HFFc6 (cell line): ENCODE measurements at regions not wholly inside any gene's neighbourhood (a gene's known extent, or its start where the extent isn't known, plus 50 kb on each side); places are given as distances from the start of the nearest gene placed in this dataset.
"Not testable (repeated sequence)": the region's sequence is repeated elsewhere in the genome, so short reads cannot be mapped to it uniquely, and the experiment has no call there.

Source experiments
- DNase-seq: peaks from one replicate; pipeline ENCODE4 v3.0.0-alpha.2; 2018
- H3K27ac Mint-ChIP-seq: 2 replicates; pipeline ENCODE4 v1.8.0; 2020; ENCODE audit warnings: mild to moderate bottlenecking, mixed read lengths
- H3K27me3 Mint-ChIP-seq: 2 replicates; pipeline ENCODE4 v1.8.0; 2021; ENCODE audit warnings: mild to moderate bottlenecking, moderate library complexity, mixed read lengths; ENCODE audit not compliant: insufficient read depth
- H3K36me3 Mint-ChIP-seq: 2 replicates; pipeline ENCODE4 v1.8.0; 2021; ENCODE audit warnings: low read depth, mixed read lengths
- H3K4me1 Mint-ChIP-seq: 2 replicates; pipeline ENCODE4 v1.8.0; 2020; ENCODE audit warnings: low read depth, mixed read lengths
- H3K4me3 Mint-ChIP-seq: 2 replicates; pipeline ENCODE4 v1.8.0; 2020; ENCODE audit warnings: mild to moderate bottlenecking, moderate library complexity, mixed read lengths
- H3K9me3 Mint-ChIP-seq: 2 replicates; pipeline ENCODE4 v1.8.0; 2020; ENCODE audit warnings: mild to moderate bottlenecking, mixed read lengths
- TF ChIP-seq, protein P1 (sequence below): fragments of 200-600 bp; sonication (generic); IDR thresholded peaks from 2 replicates; pipeline ENCODE4 v1.5.0; 2021; ENCODE audit warnings: antibody characterized with exemption, mild to moderate bottlenecking

DNA sequence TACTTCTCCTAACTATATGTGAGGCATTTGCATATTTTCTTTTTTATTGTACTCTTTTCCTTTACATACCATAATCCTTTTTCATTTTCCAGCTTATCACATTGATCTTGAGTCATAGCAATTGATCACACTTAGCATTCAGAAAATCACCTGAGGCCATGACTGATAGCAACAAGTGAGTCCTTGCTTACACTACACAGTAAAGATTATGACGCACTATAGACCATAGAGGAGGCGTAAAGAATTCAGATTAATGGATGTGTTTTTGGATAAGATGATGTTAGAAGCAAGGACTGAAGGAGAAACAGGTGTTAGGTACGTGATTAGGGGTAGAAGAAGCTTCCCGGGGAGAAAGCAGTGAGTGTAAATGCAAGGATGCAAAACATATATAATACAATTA, 637.7 kb downstream of the ETNK1 start:
- Mint-ChIP-seq H3K4me1 (no peaks in the 10 kb centered on the region), H3K27me3 (no peaks in the 10 kb centered on the region), H3K4me3 (no peak overlapping the region), H3K9me3 (peaks cover 49% of the 10 kb centered on the region), H3K36me3 (no peaks in the 10 kb centered on the region), H3K27ac (no peak overlapping the region)
- TF ChIP-seq, protein P1, sequence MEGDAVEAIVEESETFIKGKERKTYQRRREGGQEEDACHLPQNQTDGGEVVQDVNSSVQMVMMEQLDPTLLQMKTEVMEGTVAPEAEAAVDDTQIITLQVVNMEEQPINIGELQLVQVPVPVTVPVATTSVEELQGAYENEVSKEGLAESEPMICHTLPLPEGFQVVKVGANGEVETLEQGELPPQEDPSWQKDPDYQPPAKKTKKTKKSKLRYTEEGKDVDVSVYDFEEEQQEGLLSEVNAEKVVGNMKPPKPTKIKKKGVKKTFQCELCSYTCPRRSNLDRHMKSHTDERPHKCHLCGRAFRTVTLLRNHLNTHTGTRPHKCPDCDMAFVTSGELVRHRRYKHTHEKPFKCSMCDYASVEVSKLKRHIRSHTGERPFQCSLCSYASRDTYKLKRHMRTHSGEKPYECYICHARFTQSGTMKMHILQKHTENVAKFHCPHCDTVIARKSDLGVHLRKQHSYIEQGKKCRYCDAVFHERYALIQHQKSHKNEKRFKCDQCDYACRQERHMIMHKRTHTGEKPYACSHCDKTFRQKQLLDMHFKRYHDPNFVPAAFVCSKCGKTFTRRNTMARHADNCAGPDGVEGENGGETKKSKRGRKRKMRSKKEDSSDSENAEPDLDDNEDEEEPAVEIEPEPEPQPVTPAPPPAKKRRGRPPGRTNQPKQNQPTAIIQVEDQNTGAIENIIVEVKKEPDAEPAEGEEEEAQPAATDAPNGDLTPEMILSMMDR: no peak
- no peak for DNase-seq

DNA sequence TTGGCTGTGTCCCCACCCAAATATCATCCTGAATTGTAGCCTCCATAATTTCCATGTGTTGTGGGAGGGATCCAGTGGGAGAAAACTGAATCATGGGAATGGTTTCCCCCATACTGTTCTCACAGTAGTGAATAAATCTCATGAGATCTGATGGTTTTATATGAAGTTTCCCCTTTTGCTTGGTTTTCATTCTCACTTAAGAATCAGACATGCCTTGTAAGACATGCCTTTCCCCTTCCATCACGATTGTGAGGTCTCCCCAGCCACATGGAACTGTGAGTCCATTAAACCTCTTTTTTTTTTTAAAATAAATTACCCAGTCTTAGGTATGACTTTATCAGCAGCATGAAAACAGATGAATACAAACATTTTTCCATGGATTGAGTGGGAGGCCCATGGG, 652.9 kb downstream of the ETNK1 start:
- H3K9me3 Mint-ChIP-seq: peaks cover 18% of the 10 kb centered on the region
- no peaks in the 10 kb centered on the region for H3K27me3 Mint-ChIP-seq
- TF ChIP-seq, protein P1: no peak
- H3K27ac Mint-ChIP-seq: no peak overlapping the region
- no peaks in the 10 kb centered on the region for H3K4me1 Mint-ChIP-seq
- no peak for DNase-seq
- no peak overlapping the region for H3K4me3 Mint-ChIP-seq
- H3K36me3 Mint-ChIP-seq: no peaks in the 10 kb centered on the region

DNA sequence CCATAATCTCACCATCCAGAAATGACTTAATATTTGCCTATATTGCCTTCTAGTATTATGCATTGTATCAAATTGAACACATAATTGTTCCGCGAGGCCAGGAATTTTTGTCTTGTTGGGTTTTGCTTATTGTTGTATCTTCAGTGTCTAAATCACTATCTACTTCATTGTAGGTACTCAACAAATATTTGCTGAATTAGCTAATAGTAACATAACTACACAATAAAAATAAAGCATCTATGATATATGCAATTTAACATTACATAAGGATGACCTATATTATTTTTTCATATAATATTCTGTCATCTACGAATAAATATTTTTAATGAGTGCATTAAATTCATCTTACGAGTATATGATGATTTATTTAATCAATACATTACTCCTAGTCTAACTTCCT, 656.3 kb downstream of the ETNK1 start:
- peaks cover 37% of the 10 kb centered on the region for H3K9me3 Mint-ChIP-seq
- DNase-seq: no peak

DNA sequence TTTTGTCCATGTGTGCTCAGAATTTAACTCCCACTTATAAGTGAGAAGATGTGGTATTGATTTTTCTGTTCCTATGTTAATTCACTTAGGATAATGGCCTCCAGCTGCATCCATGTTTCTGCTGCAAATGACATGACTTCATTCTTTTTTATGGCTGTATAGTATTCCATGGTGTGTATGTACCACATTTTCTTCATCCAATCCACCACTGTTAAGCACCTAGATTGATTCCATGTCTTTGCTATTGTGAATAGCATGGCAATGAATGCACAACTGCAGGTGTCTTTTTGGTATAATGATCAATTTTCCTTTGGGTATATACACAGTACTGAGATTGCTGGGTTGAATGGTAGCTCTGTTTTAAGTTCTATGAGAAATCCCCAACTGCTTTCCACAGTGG, 657.7 kb downstream of the ETNK1 start:
- Mint-ChIP-seq H3K4me3 (no peak overlapping the region), H3K27ac (no peak overlapping the region), H3K27me3 (no peaks in the 10 kb centered on the region), H3K9me3 (peaks cover 45% of the 10 kb centered on the region), H3K36me3 (no peaks in the 10 kb centered on the region), H3K4me1 (no peaks in the 10 kb centered on the region)
- DNase-seq: no peak
- TF ChIP-seq, protein P1: no peak

More for the DNA sequence above, 656.3 kb downstream of the ETNK1 start:
- Mint-ChIP-seq H3K36me3 (no peaks in the 10 kb centered on the region), H3K27ac (no peak overlapping the region), H3K4me1 (no peaks in the 10 kb centered on the region), H3K27me3 (no peaks in the 10 kb centered on the region), H3K4me3 (no peak overlapping the region)
- TF ChIP-seq, protein P1: no peak

DNA sequence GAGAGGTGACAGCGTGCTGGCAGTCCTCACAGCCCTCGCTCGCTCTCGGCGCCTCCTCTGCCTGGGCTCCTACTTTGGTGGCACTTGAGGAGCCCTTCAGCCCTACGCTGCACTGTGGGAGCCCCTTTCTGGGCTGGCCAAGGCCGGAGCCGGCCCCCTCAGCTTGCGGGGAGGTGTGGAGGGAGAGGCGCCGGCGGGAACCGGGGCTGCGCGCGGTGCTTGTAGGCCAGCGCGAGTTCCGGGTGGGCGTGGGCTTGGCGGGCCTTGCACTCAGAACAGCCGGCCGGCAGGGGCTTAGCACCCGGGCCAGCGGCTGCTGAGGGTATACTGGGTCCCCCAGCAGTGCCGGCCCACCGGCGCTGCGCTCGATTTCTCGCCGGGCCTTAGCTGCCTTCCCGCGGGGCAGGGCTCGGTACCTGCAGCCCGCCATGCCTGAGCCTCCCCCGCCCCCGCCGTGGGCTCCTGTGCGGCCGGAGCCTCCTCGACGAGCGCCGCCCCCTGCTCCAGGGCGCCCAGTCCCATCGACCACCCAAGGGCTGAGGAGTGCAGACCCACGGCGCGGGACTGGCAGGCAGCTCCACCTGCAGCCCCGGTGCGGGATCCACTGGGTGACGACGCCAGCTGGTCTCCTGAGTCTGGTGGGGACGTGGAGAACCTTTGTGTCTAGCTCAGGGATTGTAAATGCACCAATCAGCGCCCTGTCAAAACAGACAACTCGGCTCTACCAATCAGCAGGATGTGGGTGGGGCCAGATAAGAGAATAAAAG, 661.0 kb downstream of the ETNK1 start:
- H3K9me3 Mint-ChIP-seq: peaks cover 34% of the 10 kb centered on the region
- H3K4me1 Mint-ChIP-seq, H3K27ac Mint-ChIP-seq, H3K27me3 Mint-ChIP-seq, DNase-seq, H3K4me3 Mint-ChIP-seq, H3K36me3 Mint-ChIP-seq: not testable (repeated sequence)

DNA sequence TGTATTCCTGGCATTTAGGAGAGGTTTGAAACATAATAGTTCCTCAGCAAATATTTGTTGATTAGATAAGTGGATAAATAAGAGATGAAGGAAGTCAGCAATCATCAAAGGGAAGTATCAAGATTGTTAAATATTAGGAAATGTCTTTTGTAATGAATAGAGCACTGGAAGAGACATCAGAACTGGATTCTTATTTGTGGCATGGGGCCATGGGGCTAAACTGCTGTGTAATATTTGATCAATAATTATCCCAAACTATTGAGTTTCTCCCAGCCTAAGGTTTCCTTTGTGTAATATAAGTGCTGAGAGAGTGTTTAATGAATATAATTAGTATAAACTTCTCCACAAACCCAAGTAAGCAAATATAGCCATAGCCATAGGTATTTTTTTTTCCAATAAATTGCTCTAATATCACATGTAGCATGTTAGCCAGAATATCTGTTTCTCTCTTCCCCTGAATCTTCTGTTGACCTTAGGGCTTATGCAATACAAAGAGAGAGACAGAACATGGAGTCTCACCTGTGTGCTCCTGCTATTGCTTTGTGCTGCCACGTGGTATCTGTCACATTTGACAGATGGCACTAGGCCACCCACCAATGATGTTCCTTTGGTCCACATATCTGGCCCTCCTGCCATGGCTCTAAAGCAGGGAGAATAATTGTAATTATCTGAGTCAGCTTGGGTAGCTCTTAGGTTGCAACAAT, 658.7 kb downstream of the SOX5 start:
- peaks cover 18% of the 10 kb centered on the region for H3K9me3 Mint-ChIP-seq
- no peak overlapping the region for H3K4me3 Mint-ChIP-seq
- no peaks in the 10 kb centered on the region for H3K36me3 Mint-ChIP-seq
- no peak for DNase-seq
- no peaks in the 10 kb centered on the region for H3K4me1 Mint-ChIP-seq
- TF ChIP-seq, protein P1: no peak
- H3K27me3 Mint-ChIP-seq: no peaks in the 10 kb centered on the region
- no peak overlapping the region for H3K27ac Mint-ChIP-seq
